Neural cell (in vitro differentiated cells): ENCODE measurements at regions not wholly inside any gene's neighbourhood (a gene's known extent, or its start where the extent isn't known, plus 50 kb on each side); places are given as distances from the start of the nearest gene placed in this dataset.

Experiments
- H2AFZ ChIP-seq: fragments of 200-600, 300-800 bp; sonication (generic), shearing (Covaris generic); 2 replicates; pipeline ENCODE4 v1.6.0; 2014; ENCODE audit warnings: low read depth, mild to moderate bottlenecking, antibody characterized with exemption, low read length, moderate library complexity
- H3F3A ChIP-seq: fragments of 200-600 bp; shearing (Covaris generic); 2 replicates; pipeline ENCODE4 v1.6.1; 2016; ENCODE audit warnings: mild to moderate bottlenecking, moderate library complexity, mixed read lengths, antibody characterized with exemption, low read length; ENCODE audit not compliant: insufficient read depth, poor library complexity, severe bottlenecking
- H3K27ac ChIP-seq: fragments of 200-600, 300-800 bp; sonication (generic), shearing (Covaris generic); 2 replicates; pipeline ENCODE4 v1.5.1; 2014; ENCODE audit warnings: mild to moderate bottlenecking, low read length, moderate library complexity
- H3K27me3 ChIP-seq: fragments of 300-800, 200-600 bp; sonication (generic), shearing (Covaris generic); 2 replicates; pipeline ENCODE4 v1.6.0; 2014; ENCODE audit warnings: mild to moderate bottlenecking, low read depth, low read length, moderate library complexity; ENCODE audit not compliant: insufficient read depth
- H3K36me3 ChIP-seq: fragments of 300-800, 200-600 bp; sonication (generic), shearing (Covaris generic); 2 replicates; pipeline ENCODE4 v1.5.1; 2014; ENCODE audit warnings: mild to moderate bottlenecking, antibody characterized with exemption, low read length, moderate library complexity; ENCODE audit not compliant: insufficient read depth
- H3K4me2 ChIP-seq: fragments of 300-800, 200-600 bp; sonication (generic), shearing (Covaris generic); 2 replicates; pipeline ENCODE4 v1.6.0; 2014; ENCODE audit warnings: mild to moderate bottlenecking, low read length
- H3K4me3 ChIP-seq: fragments of 300-800, 200-600 bp; sonication (generic), shearing (Covaris generic); 2 replicates; pipeline ENCODE4 v1.5.1; 2014; ENCODE audit warnings: mild to moderate bottlenecking, low read length, moderate library complexity
- H3K79me2 ChIP-seq: fragments of 200-600 bp; shearing (Covaris generic); replicated peaks from 2 replicates; pipeline ENCODE4 v1.6.0; 2014; ENCODE audit warnings: mild to moderate bottlenecking, low read length, moderate library complexity; ENCODE audit not compliant: insufficient read depth
- H3K9ac ChIP-seq: fragments of 300-800, 200-600 bp; sonication (generic), shearing (Covaris generic); 2 replicates; pipeline ENCODE4 v1.6.1; 2016; ENCODE audit warnings: mild to moderate bottlenecking, low read length, mixed read lengths
- H3K9me2 ChIP-seq: fragments of 200-600 bp; shearing (Covaris generic); 2 replicates; pipeline ENCODE4 v1.6.1; 2016; ENCODE audit warnings: mild to moderate bottlenecking, low read length, mixed read lengths; ENCODE audit not compliant: insufficient read depth
- H3K9me3 ChIP-seq: fragments of 200-600, 300-800 bp; sonication (generic), shearing (Covaris generic); 2 replicates; pipeline ENCODE4 v1.6.1; 2016; ENCODE audit warnings: mild to moderate bottlenecking, mixed run types, low read length, moderate library complexity, mixed read lengths
- H4K20me1 ChIP-seq: fragments of 200-600 bp; shearing (Covaris generic); 2 replicates; pipeline ENCODE4 v1.6.1; 2016; ENCODE audit warnings: mild to moderate bottlenecking, mixed run types; ENCODE audit not compliant: insufficient read depth
- CTCF ChIP-seq: fragments of 450-650 bp; IDR thresholded peaks from 2 replicates; pipeline ENCODE4 v1.5.1; 2014; ENCODE audit warnings: antibody characterized with exemption, mild to moderate bottlenecking, moderate library complexity; ENCODE audit not compliant: poor library complexity, severe bottlenecking
- EP300 ChIP-seq: fragments of 450-650 bp; conservative IDR thresholded peaks from 2 replicates; pipeline ENCODE4 v1.6.1; 2014; ENCODE audit warnings: antibody characterized with exemption, mild to moderate bottlenecking, moderate library complexity; ENCODE audit not compliant: poor library complexity, severe bottlenecking
- EZH2 ChIP-seq: fragments of 200-600, 300-800 bp; shearing (Covaris generic), sonication (generic); IDR thresholded peaks from 2 replicates; pipeline ENCODE4 v1.6.1; 2014; ENCODE audit warnings: antibody characterized with exemption, low read length, borderline replicate concordance, mild to moderate bottlenecking; ENCODE audit not compliant: insufficient read depth, poor library complexity, severe bottlenecking
- MXI1 ChIP-seq: fragments of 450-650 bp; conservative IDR thresholded peaks from 2 replicates; pipeline ENCODE4 v1.6.1; 2014; ENCODE audit warnings: antibody characterized with exemption, mild to moderate bottlenecking; ENCODE audit not compliant: poor library complexity, severe bottlenecking
- POLR2AphosphoS5 ChIP-seq: IDR thresholded peaks from 2 replicates; pipeline ENCODE4 v1.6.1; 2012
- RAD21 ChIP-seq: fragments of 450-650 bp; conservative IDR thresholded peaks from 2 replicates; pipeline ENCODE4 v1.6.1; 2014; ENCODE audit warnings: antibody characterized with exemption, mild to moderate bottlenecking, moderate library complexity
- REST ChIP-seq: IDR thresholded peaks from 2 replicates; pipeline ENCODE4 v1.6.1; 2012; ENCODE audit warnings: borderline replicate concordance
- SMC3 ChIP-seq: fragments of 450-650 bp; conservative IDR thresholded peaks from 2 replicates; pipeline ENCODE4 v1.6.1; 2014; ENCODE audit warnings: antibody characterized with exemption, mild to moderate bottlenecking, moderate library complexity; ENCODE audit not compliant: poor library complexity
- TAF1 ChIP-seq: IDR thresholded peaks from 2 replicates; pipeline ENCODE4 v1.6.1; 2012; ENCODE audit warnings: low read depth

- no peaks in the 10 kb centered on the region for H3F3A ChIP-seq
- no peaks in the 10 kb centered on the region for H3K79me2 ChIP-seq
- TF ChIP-seq POLR2AphosphoS5 (no peak), TAF1 (no peak), SMC3 (no peak), RAD21 (no peak), EP300 (no peak), MXI1 (no peak)
- H3K27me3 ChIP-seq: no peaks in the 10 kb centered on the region
- H3K36me3 ChIP-seq: no peaks in the 10 kb centered on the region
- no peak overlapping the region for H3K9ac ChIP-seq
- H4K20me1 ChIP-seq: no peaks in the 10 kb centered on the region
- H3K9me3 ChIP-seq: no peaks in the 10 kb centered on the region
- H3K27ac ChIP-seq: no peak overlapping the region
- no peak overlapping the region for H2AFZ ChIP-seq
- H3K4me3 ChIP-seq: no peak overlapping the region
- no peaks in the 10 kb centered on the region for H3K9me2 ChIP-seq
- no peak overlapping the region for H3K4me2 ChIP-seq
Measured at GRCh38 chr6:1498491-1499113, 109.2 kb downstream of the FOXF2 start.

GRCh38 chr6:1499777-1500176 lies 109.9 kb upstream of the FOXC1 start:
- H2AFZ ChIP-seq: no peak overlapping the region
- no peak overlapping the region for H3K4me3 ChIP-seq
- H3K79me2 ChIP-seq: no peaks in the 10 kb centered on the region
- H3K9ac ChIP-seq: no peak overlapping the region
- no peak overlapping the region for H3K4me2 ChIP-seq
- no peak for TF ChIP-seq EZH2
- TF ChIP-seq EP300: no peak
- TF ChIP-seq SMC3: no peak
- no peak for TF ChIP-seq CTCF
- no peak for TF ChIP-seq MXI1
- TF ChIP-seq REST: no peak
- TF ChIP-seq POLR2AphosphoS5: no peak
- TF ChIP-seq RAD21: no peak
- H3K27ac ChIP-seq: no peak overlapping the region
- no peaks in the 10 kb centered on the region for H3K9me2 ChIP-seq
- no peaks in the 10 kb centered on the region for H3F3A ChIP-seq
- no peaks in the 10 kb centered on the region for H3K27me3 ChIP-seq
- no peaks in the 10 kb centered on the region for H4K20me1 ChIP-seq
- no peaks in the 10 kb centered on the region for H3K36me3 ChIP-seq
- H3K9me3 ChIP-seq: no peaks in the 10 kb centered on the region
